Smooth muscle cell (in vitro differentiated cells): ENCODE measurements at regions not wholly inside any gene's neighbourhood (a gene's known extent, or its start where the extent isn't known, plus 50 kb on each side); places are given as distances from the start of the nearest gene placed in this dataset.

Source experiments
- DNase-seq: peaks from one replicate; lab custom pipeline; 2025; ENCODE audit not compliant: unreplicated experiment; lab: John Stamatoyannopoulos, UW
- H2AFZ ChIP-seq: fragments of 200-600 bp; sonication (generic); 2 replicates; pipeline ENCODE4 v1.6.0; 2016; ENCODE audit warnings: antibody characterized with exemption, low read depth, mild to moderate bottlenecking
- H3F3A ChIP-seq: fragments of 200-600 bp; sonication (generic); 2 replicates; pipeline ENCODE4 v1.6.0; 2017; ENCODE audit warnings: antibody characterized with exemption, low read depth
- H3K27ac ChIP-seq: fragments of 200-600 bp; sonication (generic); 2 replicates; pipeline ENCODE4 v1.5.1; 2016; ENCODE audit warnings: low read depth, mild to moderate bottlenecking
- H3K27me3 ChIP-seq: fragments of 200-600 bp; sonication (generic); 2 replicates; pipeline ENCODE4 v1.6.1; 2016; ENCODE audit warnings: low read depth, mild to moderate bottlenecking
- H3K36me3 ChIP-seq: fragments of 200-600 bp; sonication (generic); 2 replicates; pipeline ENCODE4 v1.5.1; 2016; ENCODE audit warnings: low read depth
- H3K4me1 ChIP-seq: fragments of 200-600 bp; sonication (generic); 2 replicates; pipeline ENCODE4 v1.5.1; 2016; ENCODE audit warnings: low read depth
- H3K4me2 ChIP-seq: fragments of 200-600 bp; sonication (generic); 2 replicates; pipeline ENCODE4 v1.6.0; 2016; ENCODE audit warnings: mild to moderate bottlenecking
- H3K4me3 ChIP-seq: fragments of 200-600 bp; sonication (generic); 2 replicates; pipeline ENCODE4 v1.5.1; 2016; ENCODE audit warnings: mild to moderate bottlenecking
- H3K79me2 ChIP-seq: fragments of 200-600 bp; sonication (generic); 2 replicates; pipeline ENCODE4 v1.6.0; 2016; ENCODE audit warnings: low read depth, mild to moderate bottlenecking
- H3K9ac ChIP-seq: fragments of 200-600 bp; sonication (generic); 2 replicates; pipeline ENCODE4 v1.6.0; 2016; ENCODE audit warnings: low read depth
- H3K9me3 ChIP-seq: fragments of 200-600 bp; sonication (generic); replicated peaks from 2 replicates; pipeline ENCODE4 v1.5.1; 2016; ENCODE audit warnings: low read depth
- H4K20me1 ChIP-seq: fragments of 200-600 bp; sonication (generic); 2 replicates; pipeline ENCODE4 v1.6.0; 2016; ENCODE audit warnings: low read depth
- CTCF ChIP-seq: fragments of 200-600 bp; sonication (generic); IDR thresholded peaks from 2 replicates; pipeline ENCODE4 v1.5.1; 2017; ENCODE audit warnings: borderline replicate concordance, mild to moderate bottlenecking, antibody characterized with exemption; ENCODE audit not compliant: insufficient read depth, poor library complexity, severe bottlenecking
- WGBS: methylation state at CpG from one replicate; pipeline ENCODE4 v1.1.7; 2016; ENCODE audit warnings: low lambda C conversion rate; 5-methylcytosine and 5-hydroxymethylcytosine counted together

DNA sequence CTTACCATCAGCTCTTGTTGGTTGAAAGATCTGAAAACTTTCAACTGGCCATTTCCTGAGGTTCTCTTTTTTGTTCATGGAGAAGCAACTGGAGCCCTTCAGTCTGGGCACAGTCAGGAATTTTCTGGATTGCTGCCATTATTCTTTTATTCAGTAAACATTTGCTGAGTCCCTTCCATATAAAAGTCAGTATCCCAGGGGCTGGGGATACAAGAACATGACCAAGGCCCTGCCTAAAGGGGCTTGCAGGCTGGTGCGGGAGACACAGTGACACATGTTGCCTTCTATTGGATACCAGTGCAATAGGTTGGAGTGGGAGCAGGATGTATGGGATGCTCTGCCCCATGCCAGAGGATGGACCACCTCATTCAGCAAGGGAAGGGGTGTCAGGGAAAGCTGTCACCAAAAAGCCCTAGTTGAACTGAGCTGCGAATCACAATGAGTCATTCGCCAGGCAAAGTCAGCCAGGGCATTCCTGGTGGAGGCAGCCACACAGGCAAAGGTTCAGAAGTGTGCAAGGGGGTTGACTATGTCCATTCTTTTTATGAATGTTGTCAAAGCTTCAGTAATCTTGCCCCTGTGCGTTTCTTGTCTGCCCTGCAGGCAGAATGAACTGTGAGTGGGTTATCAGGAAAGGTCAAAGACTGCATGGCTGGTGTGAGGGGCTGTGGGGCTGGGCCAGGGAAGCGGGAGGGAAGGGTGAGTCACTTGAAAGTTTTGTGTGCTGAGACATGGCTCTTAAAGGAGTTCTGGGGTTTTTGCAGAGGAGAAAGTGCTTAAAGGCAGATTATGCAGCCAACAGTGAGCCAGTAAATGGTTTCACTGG is 395.9 kb downstream of the KCNRG start:
- WGBS, result 15% methylated on average over 5 of the region's 5 CpGs
- no peaks in the 10 kb centered on the region for H3K79me2 ChIP-seq
- peak overlapping the region; percentile 65 for H3K27ac ChIP-seq
- H2AFZ ChIP-seq, result no peak overlapping the region
- H3K4me3 ChIP-seq, result no peak overlapping the region
- H3K9ac ChIP-seq, result no peak overlapping the region
- peaks cover 13% of the 10 kb centered on the region for H3F3A ChIP-seq
- H3K36me3 ChIP-seq, result no peaks in the 10 kb centered on the region
- DNase-seq, result peak; percentile 28
- TF ChIP-seq CTCF, result no peak
- H3K9me3 ChIP-seq, result no peaks in the 10 kb centered on the region
- no peaks in the 10 kb centered on the region for H4K20me1 ChIP-seq
- H3K27me3 ChIP-seq, result no peaks in the 10 kb centered on the region
- H3K4me2 ChIP-seq, result peak overlapping the region; percentile 51
- H3K4me1 ChIP-seq, result peaks cover 17% of the 10 kb centered on the region

DNA sequence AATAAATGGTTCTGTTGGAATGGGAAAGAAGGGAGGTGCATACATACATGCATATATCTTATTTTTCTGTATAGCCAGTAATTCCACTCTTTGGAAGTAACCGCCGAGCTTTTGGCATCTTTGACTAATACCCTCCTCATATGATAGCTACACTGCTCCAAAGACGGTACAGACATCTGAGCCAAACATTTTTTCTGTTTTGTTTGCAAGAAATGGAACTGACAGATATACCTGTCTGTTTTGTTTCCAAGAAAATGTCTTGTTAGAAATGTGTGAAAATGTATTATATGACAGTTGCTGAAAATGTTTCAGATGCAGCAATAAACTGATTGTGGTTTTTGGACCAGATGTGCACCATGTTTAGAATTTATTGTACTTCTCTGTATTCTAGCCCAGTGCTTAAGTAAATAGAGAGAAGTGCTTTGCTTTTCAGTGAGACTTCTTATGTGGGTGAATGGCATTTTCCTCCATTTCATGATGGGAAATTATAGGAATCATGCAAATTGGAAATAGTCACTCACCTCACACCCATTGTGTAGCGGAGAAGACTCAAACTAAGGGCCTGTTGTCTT is 396.9 kb downstream of the KCNRG start:
- Histone ChIP-seq H3K9ac (no peak overlapping the region), H3K4me1 (peaks cover 17% of the 10 kb centered on the region), H3K79me2 (no peaks in the 10 kb centered on the region), H3K9me3 (no peaks in the 10 kb centered on the region), H3K36me3 (no peaks in the 10 kb centered on the region), H4K20me1 (no peaks in the 10 kb centered on the region), H3F3A (peaks cover 13% of the 10 kb centered on the region), H3K27ac (peak overlapping the region; percentile 65), H2AFZ (no peak overlapping the region), H3K4me2 (peak overlapping the region; percentile 51), H3K27me3 (no peaks in the 10 kb centered on the region), H3K4me3 (no peak overlapping the region)
- DNase-seq, result no peak
- 45% methylated on average over 4 of the region's 4 CpGs for WGBS
- TF ChIP-seq CTCF, result no peak

DNA sequence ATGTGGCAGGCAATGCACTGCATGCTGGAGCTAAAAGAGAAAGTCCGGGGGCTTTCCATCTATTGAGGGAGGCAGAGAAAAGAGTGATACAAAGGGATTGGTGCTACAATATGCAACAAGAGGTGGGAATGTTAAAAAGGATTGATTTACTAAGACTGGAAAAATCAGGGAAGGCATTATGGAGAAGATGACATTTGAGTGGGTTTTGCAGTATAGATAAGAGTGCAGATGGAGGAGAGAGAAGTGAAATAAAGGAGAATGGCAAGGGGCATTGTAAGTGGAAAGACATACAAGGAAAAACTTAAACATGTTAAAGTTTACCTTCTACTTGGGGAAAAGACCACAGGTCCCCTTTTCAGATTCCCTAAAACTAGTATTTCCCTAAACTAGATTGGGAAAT is 399.4 kb downstream of the KCNRG start:
- no peaks in the 10 kb centered on the region for H3K9me3 ChIP-seq
- no peak overlapping the region for H3K27ac ChIP-seq
- no peak for TF ChIP-seq CTCF
- H3K36me3 ChIP-seq, result no peaks in the 10 kb centered on the region
- DNase-seq, result no peak
- no peaks in the 10 kb centered on the region for H3K27me3 ChIP-seq
- H3K4me1 ChIP-seq, result peaks cover 17% of the 10 kb centered on the region
- no peak overlapping the region for H3K4me2 ChIP-seq
- H3K4me3 ChIP-seq, result no peak overlapping the region
- peaks cover 13% of the 10 kb centered on the region for H3F3A ChIP-seq
- WGBS, result 93% methylated on average over 1 of the region's 1 CpG
- no peaks in the 10 kb centered on the region for H4K20me1 ChIP-seq
- no peaks in the 10 kb centered on the region for H3K79me2 ChIP-seq
- H3K9ac ChIP-seq, result no peak overlapping the region
- no peak overlapping the region for H2AFZ ChIP-seq

- Histone ChIP-seq H3K4me2 (no peak overlapping the region), H3K27ac (no peak overlapping the region), H3K4me1 (peaks cover 17% of the 10 kb centered on the region), H3K79me2 (no peaks in the 10 kb centered on the region), H3K9ac (no peak overlapping the region), H3K27me3 (no peaks in the 10 kb centered on the region), H4K20me1 (no peaks in the 10 kb centered on the region), H3K4me3 (no peak overlapping the region), H2AFZ (no peak overlapping the region), H3F3A (peaks cover 13% of the 10 kb centered on the region), H3K9me3 (no peaks in the 10 kb centered on the region), H3K36me3 (no peaks in the 10 kb centered on the region)
- WGBS, result 92% methylated on average over 3 of the region's 3 CpGs
- no peak for DNase-seq
- TF ChIP-seq CTCF, result no peak
Observed at GRCh38 chr13:50415428-50415827, 400.2 kb downstream of the KCNRG start.
